ENCODE measurements at regions not wholly inside any gene's neighbourhood (a gene's known extent, or its start where the extent isn't known, plus 50 kb on each side); places are given as distances from the start of the nearest gene placed in this dataset.

DNA sequence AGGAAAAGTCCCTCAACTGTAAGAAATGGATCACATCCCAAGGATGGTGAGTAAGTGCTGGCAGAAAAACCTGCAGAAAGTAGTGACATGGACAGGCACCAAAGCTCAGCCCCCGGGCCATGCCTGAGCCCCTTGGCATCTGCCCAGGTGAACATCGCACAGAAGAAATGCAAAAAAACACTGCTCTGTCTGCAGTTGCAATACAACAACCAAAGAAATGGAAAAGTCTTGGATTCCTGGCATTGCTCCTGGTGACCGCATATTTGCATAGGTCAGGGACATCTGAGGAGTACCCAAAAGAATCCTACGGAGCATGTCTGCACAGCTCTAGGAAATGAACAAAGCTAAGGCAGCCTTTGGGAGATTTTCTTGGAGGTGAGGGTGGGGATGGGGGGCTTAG lies 63.1 kb upstream of the PTPRT start:
- no peak overlapping the region for H3K27ac ChIP-seq (ENCODE audit: extremely low read depth, low read depth, low read length)
- no peaks in the 10 kb centered on the region for H3K36me3 ChIP-seq (ENCODE audit: control insufficient read depth in 2 of 2, insufficient read depth in 1 of 2, low read length in 2 of 2)
- CTCF ChIA-PET, result no interaction called here
- POLR2A ChIA-PET, result no interaction called here
- no peaks in the 10 kb centered on the region for H3K4me1 ChIP-seq (ENCODE audit: control insufficient read depth, insufficient read depth, low read length)
- TF ChIP-seq ZNF830 (tag by site-specific recombination; IDR thresholded peaks at IDR 0.05; ENCODE audit: low read depth) (no peak), ZXDB (tag by site-specific recombination; IDR thresholded peaks at IDR 0.05) (no peak)
- H3K4me3 ChIP-seq (ENCODE audit: low read depth, low read length), result no peak overlapping the region
- no peaks in the 10 kb centered on the region for H3K9me3 ChIP-seq (ENCODE audit: control insufficient read depth, insufficient read depth, low read depth, low read length)

DNA sequence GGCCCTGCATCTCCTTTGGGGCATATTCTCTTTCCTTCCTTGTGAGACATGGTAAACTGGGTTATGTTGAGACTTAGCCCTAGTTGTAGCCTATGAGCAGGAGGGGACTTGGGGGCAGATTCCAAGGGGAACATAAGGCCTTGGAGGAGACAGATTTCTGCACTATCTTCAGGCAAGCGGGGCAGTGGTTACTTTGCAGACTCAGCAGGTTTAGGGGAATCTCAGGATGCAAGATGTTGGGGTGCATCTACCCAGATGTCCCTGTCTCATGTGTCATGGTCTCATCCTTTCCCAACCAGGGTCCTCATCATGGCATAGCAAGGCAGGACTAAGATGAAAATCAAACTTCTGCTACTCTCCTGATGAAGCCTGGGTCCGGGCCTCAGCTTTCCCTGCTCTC lies 58.6 kb upstream of the PTPRT start:
- Histone ChIP-seq H3K4me1 (ENCODE audit: control insufficient read depth, insufficient read depth, low read length) (no peaks in the 10 kb centered on the region), H3K36me3 (ENCODE audit: control insufficient read depth in 2 of 2, insufficient read depth in 1 of 2, low read length in 2 of 2) (no peaks in the 10 kb centered on the region), H3K9me3 (ENCODE audit: control insufficient read depth, insufficient read depth, low read depth, low read length) (no peaks in the 10 kb centered on the region), H3K27ac (ENCODE audit: extremely low read depth, low read depth, low read length) (no peak overlapping the region), H3K4me3 (ENCODE audit: low read depth, low read length) (no peak overlapping the region)
- CTCF ChIA-PET, result no interaction called here
- POLR2A ChIA-PET, result no interaction called here
- no peak for TF ChIP-seq ZNF239 (tag by site-specific recombination; IDR thresholded peaks at IDR 0.05)
- TF ChIP-seq ZNF48 (tag by site-specific recombination; IDR thresholded peaks at IDR 0.05), result no peak
- TF ChIP-seq, protein P1, sequence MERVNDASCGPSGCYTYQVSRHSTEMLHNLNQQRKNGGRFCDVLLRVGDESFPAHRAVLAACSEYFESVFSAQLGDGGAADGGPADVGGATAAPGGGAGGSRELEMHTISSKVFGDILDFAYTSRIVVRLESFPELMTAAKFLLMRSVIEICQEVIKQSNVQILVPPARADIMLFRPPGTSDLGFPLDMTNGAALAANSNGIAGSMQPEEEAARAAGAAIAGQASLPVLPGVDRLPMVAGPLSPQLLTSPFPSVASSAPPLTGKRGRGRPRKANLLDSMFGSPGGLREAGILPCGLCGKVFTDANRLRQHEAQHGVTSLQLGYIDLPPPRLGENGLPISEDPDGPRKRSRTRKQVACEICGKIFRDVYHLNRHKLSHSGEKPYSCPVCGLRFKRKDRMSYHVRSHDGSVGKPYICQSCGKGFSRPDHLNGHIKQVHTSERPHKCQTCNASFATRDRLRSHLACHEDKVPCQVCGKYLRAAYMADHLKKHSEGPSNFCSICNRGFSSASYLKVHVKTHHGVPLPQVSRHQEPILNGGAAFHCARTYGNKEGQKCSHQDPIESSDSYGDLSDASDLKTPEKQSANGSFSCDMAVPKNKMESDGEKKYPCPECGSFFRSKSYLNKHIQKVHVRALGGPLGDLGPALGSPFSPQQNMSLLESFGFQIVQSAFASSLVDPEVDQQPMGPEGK (tag by site-specific recombination; IDR thresholded peaks at IDR 0.05), result no peak
- no peak for TF ChIP-seq ZNF677 (tag by site-specific recombination; IDR thresholded peaks at IDR 0.05)
- TF ChIP-seq ZBTB17 (tag by site-specific recombination; IDR thresholded peaks at IDR 0.05), result no peak
- no peak for TF ChIP-seq ZNF248 (tag by site-specific recombination; IDR thresholded peaks at IDR 0.05)
- no peak for TF ChIP-seq ZNF214 (tag by site-specific recombination; IDR thresholded peaks at IDR 0.05; ENCODE audit: borderline replicate concordance)
- TF ChIP-seq ZSCAN23 (tag by site-specific recombination; IDR thresholded peaks at IDR 0.05), result no peak
- no peak for TF ChIP-seq ZNF670 (tag by site-specific recombination; IDR thresholded peaks at IDR 0.05; ENCODE audit: low read depth)
- TF ChIP-seq YY1 (tag by site-specific recombination; IDR thresholded peaks at IDR 0.05), result no peak
- no peak for TF ChIP-seq PRDM1 (tag by site-specific recombination; IDR thresholded peaks at IDR 0.05)
- no peak for TF ChIP-seq SALL2 (tag by site-specific recombination; IDR thresholded peaks at IDR 0.05; ENCODE audit: borderline replicate concordance)
- no peak for TF ChIP-seq ZNF112 (tag by site-specific recombination; IDR thresholded peaks at IDR 0.05)

DNA sequence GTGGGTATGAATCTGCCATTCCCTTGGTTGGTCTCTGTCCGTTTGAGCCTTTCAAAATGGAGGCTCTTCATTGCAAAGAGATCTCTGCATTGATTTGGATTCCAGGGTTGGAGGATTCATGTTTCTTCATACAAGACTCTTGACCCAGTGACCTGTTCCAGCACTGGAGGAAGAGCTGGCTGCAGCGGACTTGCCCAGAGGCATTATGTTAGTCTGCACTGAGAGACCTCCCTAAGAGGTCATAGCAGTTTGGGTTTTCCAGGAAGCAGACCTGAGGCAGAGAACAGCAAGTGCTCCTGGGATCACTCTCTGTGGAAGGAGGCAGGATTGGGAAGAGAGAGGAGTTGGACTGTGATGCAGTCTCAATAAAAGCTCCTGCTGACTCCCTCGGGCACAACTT lies 57.7 kb upstream of the PTPRT start:
- POLR2A ChIA-PET, result no interaction called here
- CTCF ChIA-PET, result interaction anchor here (0.7 kb wide), 1 partner anchor 765 kb away, joined by 5 read pairs; no protein-coding TSS in a partner anchor
- H3K4me3 ChIP-seq (ENCODE audit: low read depth, low read length), result no peak overlapping the region
- TF ChIP-seq ZSCAN30 (tag by site-specific recombination; IDR thresholded peaks at IDR 0.05) (no peak), ZNF324 (tag by site-specific recombination; IDR thresholded peaks at IDR 0.05) (no peak), ZBTB48 (tag by site-specific recombination; IDR thresholded peaks at IDR 0.05) (no peak), ZNF24 (tag by site-specific recombination; IDR thresholded peaks at IDR 0.05) (no peak)
- TF ChIP-seq, protein P2, sequence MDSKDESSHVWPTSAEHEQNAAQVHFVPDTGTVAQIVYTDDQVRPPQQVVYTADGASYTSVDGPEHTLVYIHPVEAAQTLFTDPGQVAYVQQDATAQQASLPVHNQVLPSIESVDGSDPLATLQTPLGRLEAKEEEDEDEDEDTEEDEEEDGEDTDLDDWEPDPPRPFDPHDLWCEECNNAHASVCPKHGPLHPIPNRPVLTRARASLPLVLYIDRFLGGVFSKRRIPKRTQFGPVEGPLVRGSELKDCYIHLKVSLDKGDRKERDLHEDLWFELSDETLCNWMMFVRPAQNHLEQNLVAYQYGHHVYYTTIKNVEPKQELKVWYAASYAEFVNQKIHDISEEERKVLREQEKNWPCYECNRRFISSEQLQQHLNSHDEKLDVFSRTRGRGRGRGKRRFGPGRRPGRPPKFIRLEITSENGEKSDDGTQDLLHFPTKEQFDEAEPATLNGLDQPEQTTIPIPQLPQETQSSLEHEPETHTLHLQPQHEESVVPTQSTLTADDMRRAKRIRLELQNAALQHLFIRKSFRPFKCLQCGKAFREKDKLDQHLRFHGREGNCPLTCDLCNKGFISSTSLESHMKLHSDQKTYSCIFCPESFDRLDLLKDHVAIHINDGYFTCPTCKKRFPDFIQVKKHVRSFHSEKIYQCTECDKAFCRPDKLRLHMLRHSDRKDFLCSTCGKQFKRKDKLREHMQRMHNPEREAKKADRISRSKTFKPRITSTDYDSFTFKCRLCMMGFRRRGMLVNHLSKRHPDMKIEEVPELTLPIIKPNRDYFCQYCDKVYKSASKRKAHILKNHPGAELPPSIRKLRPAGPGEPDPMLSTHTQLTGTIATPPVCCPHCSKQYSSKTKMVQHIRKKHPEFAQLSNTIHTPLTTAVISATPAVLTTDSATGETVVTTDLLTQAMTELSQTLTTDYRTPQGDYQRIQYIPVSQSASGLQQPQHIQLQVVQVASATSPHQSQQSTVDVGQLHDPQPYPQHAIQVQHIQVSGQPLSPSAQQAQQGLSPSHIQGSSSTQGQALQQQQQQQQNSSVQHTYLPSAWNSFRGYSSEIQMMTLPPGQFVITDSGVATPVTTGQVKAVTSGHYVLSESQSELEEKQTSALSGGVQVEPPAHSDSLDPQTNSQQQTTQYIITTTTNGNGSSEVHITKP (tag by site-specific recombination; IDR thresholded peaks at IDR 0.05), result no peak
- TF ChIP-seq, protein P3, sequence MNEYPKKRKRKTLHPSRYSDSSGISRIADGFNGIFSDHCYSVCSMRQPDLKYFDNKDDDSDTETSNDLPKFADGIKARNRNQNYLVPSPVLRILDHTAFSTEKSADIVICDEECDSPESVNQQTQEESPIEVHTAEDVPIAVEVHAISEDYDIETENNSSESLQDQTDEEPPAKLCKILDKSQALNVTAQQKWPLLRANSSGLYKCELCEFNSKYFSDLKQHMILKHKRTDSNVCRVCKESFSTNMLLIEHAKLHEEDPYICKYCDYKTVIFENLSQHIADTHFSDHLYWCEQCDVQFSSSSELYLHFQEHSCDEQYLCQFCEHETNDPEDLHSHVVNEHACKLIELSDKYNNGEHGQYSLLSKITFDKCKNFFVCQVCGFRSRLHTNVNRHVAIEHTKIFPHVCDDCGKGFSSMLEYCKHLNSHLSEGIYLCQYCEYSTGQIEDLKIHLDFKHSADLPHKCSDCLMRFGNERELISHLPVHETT (tag by site-specific recombination; IDR thresholded peaks at IDR 0.05), result no peak
- TF ChIP-seq, protein P4, sequence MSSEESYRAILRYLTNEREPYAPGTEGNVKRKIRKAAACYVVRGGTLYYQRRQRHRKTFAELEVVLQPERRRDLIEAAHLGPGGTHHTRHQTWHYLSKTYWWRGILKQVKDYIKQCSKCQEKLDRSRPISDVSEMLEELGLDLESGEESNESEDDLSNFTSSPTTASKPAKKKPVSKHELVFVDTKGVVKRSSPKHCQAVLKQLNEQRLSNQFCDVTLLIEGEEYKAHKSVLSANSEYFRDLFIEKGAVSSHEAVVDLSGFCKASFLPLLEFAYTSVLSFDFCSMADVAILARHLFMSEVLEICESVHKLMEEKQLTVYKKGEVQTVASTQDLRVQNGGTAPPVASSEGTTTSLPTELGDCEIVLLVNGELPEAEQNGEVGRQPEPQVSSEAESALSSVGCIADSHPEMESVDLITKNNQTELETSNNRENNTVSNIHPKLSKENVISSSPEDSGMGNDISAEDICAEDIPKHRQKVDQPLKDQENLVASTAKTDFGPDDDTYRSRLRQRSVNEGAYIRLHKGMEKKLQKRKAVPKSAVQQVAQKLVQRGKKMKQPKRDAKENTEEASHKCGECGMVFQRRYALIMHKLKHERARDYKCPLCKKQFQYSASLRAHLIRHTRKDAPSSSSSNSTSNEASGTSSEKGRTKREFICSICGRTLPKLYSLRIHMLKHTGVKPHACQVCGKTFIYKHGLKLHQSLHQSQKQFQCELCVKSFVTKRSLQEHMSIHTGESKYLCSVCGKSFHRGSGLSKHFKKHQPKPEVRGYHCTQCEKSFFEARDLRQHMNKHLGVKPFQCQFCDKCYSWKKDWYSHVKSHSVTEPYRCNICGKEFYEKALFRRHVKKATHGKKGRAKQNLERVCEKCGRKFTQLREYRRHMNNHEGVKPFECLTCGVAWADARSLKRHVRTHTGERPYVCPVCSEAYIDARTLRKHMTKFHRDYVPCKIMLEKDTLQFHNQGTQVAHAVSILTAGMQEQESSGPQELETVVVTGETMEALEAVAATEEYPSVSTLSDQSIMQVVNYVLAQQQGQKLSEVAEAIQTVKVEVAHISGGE (tag by site-specific recombination; conservative IDR thresholded peaks at IDR 0.05; ENCODE audit: low read depth), result no peak
- TF ChIP-seq, protein P5, sequence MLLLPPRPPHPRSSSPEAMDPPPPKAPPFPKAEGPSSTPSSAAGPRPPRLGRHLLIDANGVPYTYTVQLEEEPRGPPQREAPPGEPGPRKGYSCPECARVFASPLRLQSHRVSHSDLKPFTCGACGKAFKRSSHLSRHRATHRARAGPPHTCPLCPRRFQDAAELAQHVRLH (tag by site-specific recombination; IDR thresholded peaks at IDR 0.05), result no peak

More for the DNA sequence above, 57.7 kb upstream of the PTPRT start:
- Histone ChIP-seq H3K9me3 (ENCODE audit: control insufficient read depth, insufficient read depth, low read depth, low read length) (no peaks in the 10 kb centered on the region), H3K36me3 (ENCODE audit: control insufficient read depth in 2 of 2, insufficient read depth in 1 of 2, low read length in 2 of 2) (no peaks in the 10 kb centered on the region), H3K4me1 (ENCODE audit: control insufficient read depth, insufficient read depth, low read length) (no peaks in the 10 kb centered on the region), H3K27ac (ENCODE audit: extremely low read depth, low read depth, low read length) (no peak overlapping the region)

Measured in HEK293 (cell line).